NT2/D1 (cell line): ENCODE measurements at regions not wholly inside any gene's neighbourhood (a gene's known extent, or its start where the extent isn't known, plus 50 kb on each side); places are given as distances from the start of the nearest gene placed in this dataset.

ENCODE experiments used
- SUZ12 ChIP-seq: IDR thresholded peaks from 2 replicates; pipeline ENCODE4 v1.6.1; 2011; ENCODE audit not compliant: insufficient read length, insufficient read depth; ENCODE audit errors: extremely low read depth
- YY1 ChIP-seq: IDR thresholded peaks from 2 replicates; pipeline ENCODE4 v1.6.1; 2011; ENCODE audit not compliant: insufficient read length, insufficient read depth
- ZNF274 ChIP-seq: IDR thresholded peaks from 2 replicates; pipeline ENCODE4 v1.6.1; 2011; ENCODE audit warnings: mild to moderate bottlenecking, low read depth, low read length

GRCh38 chr3:168995129-168995528, 668.4 kb downstream of the MECOM start:
- no peak for TF ChIP-seq ZNF274
- no peak for TF ChIP-seq YY1
- no peak for TF ChIP-seq SUZ12
